ENCODE measurements at regions not wholly inside any gene's neighbourhood (a gene's known extent, or its start where the extent isn't known, plus 50 kb on each side); places are given as distances from the start of the nearest gene placed in this dataset.

DNA sequence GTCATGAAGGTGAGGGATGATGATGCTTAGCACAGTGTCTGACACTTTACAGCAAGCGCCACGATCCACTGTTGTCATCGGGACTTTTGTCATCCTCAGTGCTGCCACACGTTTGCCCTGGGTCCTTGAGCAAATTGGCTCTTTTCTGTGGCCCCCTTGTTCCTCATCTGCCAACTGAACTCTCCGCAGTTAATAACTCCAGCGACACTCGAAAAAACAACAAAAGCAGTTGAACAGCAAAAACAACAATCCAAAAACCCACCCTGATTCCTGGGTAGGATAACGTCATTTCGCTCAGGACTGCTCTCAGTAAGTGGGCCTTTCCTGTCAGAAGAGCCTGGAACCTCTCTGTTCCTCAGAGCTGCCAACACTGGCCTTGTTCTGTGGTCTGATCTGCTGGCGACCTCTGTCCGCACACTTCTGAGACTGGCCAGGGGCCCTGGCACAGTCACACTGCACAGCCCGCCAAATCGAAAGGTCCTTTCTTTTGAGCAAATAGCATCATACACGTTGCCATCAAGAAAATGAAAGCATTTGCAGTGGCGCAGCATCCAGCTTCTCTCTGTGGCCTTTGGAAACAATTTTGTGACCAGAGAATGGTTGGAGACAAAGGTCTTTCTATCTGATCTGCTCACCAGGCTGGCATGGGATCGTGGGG is 79.9 kb upstream of the SYT13 start:
- TF ChIP-seq, protein P1, sequence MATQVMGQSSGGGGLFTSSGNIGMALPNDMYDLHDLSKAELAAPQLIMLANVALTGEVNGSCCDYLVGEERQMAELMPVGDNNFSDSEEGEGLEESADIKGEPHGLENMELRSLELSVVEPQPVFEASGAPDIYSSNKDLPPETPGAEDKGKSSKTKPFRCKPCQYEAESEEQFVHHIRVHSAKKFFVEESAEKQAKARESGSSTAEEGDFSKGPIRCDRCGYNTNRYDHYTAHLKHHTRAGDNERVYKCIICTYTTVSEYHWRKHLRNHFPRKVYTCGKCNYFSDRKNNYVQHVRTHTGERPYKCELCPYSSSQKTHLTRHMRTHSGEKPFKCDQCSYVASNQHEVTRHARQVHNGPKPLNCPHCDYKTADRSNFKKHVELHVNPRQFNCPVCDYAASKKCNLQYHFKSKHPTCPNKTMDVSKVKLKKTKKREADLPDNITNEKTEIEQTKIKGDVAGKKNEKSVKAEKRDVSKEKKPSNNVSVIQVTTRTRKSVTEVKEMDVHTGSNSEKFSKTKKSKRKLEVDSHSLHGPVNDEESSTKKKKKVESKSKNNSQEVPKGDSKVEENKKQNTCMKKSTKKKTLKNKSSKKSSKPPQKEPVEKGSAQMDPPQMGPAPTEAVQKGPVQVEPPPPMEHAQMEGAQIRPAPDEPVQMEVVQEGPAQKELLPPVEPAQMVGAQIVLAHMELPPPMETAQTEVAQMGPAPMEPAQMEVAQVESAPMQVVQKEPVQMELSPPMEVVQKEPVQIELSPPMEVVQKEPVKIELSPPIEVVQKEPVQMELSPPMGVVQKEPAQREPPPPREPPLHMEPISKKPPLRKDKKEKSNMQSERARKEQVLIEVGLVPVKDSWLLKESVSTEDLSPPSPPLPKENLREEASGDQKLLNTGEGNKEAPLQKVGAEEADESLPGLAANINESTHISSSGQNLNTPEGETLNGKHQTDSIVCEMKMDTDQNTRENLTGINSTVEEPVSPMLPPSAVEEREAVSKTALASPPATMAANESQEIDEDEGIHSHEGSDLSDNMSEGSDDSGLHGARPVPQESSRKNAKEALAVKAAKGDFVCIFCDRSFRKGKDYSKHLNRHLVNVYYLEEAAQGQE (IDR thresholded peaks at IDR 0.05; ENCODE audit: insufficient read depth in 1 of 2, low read depth in 2 of 2, low read length in 1 of 2), result no peak
- TF ChIP-seq, protein P2, sequence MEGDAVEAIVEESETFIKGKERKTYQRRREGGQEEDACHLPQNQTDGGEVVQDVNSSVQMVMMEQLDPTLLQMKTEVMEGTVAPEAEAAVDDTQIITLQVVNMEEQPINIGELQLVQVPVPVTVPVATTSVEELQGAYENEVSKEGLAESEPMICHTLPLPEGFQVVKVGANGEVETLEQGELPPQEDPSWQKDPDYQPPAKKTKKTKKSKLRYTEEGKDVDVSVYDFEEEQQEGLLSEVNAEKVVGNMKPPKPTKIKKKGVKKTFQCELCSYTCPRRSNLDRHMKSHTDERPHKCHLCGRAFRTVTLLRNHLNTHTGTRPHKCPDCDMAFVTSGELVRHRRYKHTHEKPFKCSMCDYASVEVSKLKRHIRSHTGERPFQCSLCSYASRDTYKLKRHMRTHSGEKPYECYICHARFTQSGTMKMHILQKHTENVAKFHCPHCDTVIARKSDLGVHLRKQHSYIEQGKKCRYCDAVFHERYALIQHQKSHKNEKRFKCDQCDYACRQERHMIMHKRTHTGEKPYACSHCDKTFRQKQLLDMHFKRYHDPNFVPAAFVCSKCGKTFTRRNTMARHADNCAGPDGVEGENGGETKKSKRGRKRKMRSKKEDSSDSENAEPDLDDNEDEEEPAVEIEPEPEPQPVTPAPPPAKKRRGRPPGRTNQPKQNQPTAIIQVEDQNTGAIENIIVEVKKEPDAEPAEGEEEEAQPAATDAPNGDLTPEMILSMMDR (IDR thresholded peaks at IDR 0.05), result no peak
- TF ChIP-seq POLR2AphosphoS5 (IDR thresholded peaks at IDR 0.05; ENCODE audit: low read depth, low read length), result no peak

Measured in Panc1 (cell line).